ENCODE measurements at regions not wholly inside any gene's neighbourhood (a gene's known extent, or its start where the extent isn't known, plus 50 kb on each side); places are given as distances from the start of the nearest gene placed in this dataset.

GRCh38 chr2:66236816-66237802 lies 197.8 kb upstream of the MEIS1 start:
- no peak for TF ChIP-seq CTCF (IDR thresholded peaks at IDR 0.05)
- no peak for TF ChIP-seq CHD2 (IDR thresholded peaks at IDR 0.05; ENCODE audit: low read length, partially characterized antibody)
- TF ChIP-seq TAF1 (IDR thresholded peaks at IDR 0.05; ENCODE audit: borderline replicate concordance, low read depth, low read length) = no peak
- no peak for TF ChIP-seq TEAD4 (IDR thresholded peaks at IDR 0.05; ENCODE audit: borderline replicate concordance, insufficient read depth)
- TF ChIP-seq GABPA (IDR thresholded peaks at IDR 0.05; ENCODE audit: low read depth) = no peak
- no peak for TF ChIP-seq ZBTB33 (IDR thresholded peaks at IDR 0.05; ENCODE audit: borderline replicate concordance, low read depth)
- no peak for TF ChIP-seq EP300 (IDR thresholded peaks at IDR 0.05; ENCODE audit: borderline replicate concordance in 1 of 2, low read depth in 1 of 2, low read length in 1 of 2)
- TF ChIP-seq NFIC (IDR thresholded peaks at IDR 0.05; ENCODE audit: borderline replicate concordance) = no peak
- no peak for TF ChIP-seq MXI1 (IDR thresholded peaks at IDR 0.05; ENCODE audit: low read depth, low read length)
- no peak for TF ChIP-seq USF1 (IDR thresholded peaks at IDR 0.05; ENCODE audit: borderline replicate concordance, low read depth)
